Cardiac muscle cell (in vitro differentiated cells and primary cell): ENCODE measurements at regions not wholly inside any gene's neighbourhood (a gene's known extent, or its start where the extent isn't known, plus 50 kb on each side); places are given as distances from the start of the nearest gene placed in this dataset.

Experiments used
- DNase-seq, 2 donors: peaks; one replicate each; pipeline versions ENCODE4 v3.0.0 to v3.0.0-alpha.2; 2010 to 2017; ENCODE audit warnings: low read depth in 1 of 2, low spot score in 1 of 2
- H3K27ac ChIP-seq: fragments of 200-600 bp; sonication (generic); 2 replicates; pipeline ENCODE4 v1.5.1; 2016
- H3K27me3 ChIP-seq: fragments of 200-600 bp; sonication (generic); 2 replicates; pipeline ENCODE4 v1.6.0; 2016; ENCODE audit warnings: control low read depth
- H3K36me3 ChIP-seq: fragments of 200-600 bp; sonication (generic); 2 replicates; pipeline ENCODE4 v1.5.1; 2016; ENCODE audit warnings: control low read depth
- H3K4me1 ChIP-seq: fragments of 200-600 bp; sonication (generic); 2 replicates; pipeline ENCODE4 v1.8.1; 2017; ENCODE audit warnings: low read depth, mild to moderate bottlenecking, mixed run types
- H3K4me3 ChIP-seq: fragments of 200-600 bp; sonication (generic); 2 replicates; pipeline ENCODE4 v1.5.1; 2016; ENCODE audit warnings: mild to moderate bottlenecking
- H3K9me3 ChIP-seq: fragments of 200-600 bp; sonication (generic); 2 replicates; pipeline ENCODE4 v1.5.1; 2017; ENCODE audit warnings: low read depth, mild to moderate bottlenecking, control low read depth
- CTCF ChIP-seq: IDR thresholded peaks from 2 replicates; pipeline ENCODE4 v1.5.1; 2012; ENCODE audit warnings: low read depth, mild to moderate bottlenecking, low read length

GRCh38 chr17:12553625-12554024 lies 112.1 kb upstream of the MYOCD start:
- Histone ChIP-seq H3K9me3 (no peaks in the 10 kb centered on the region), H3K27me3 (no peaks in the 10 kb centered on the region), H3K4me3 (no peak overlapping the region), H3K27ac (no peak overlapping the region), H3K4me1 (peaks cover 10% of the 10 kb centered on the region), H3K36me3 (no peaks in the 10 kb centered on the region)
- no peak for TF ChIP-seq CTCF
- no peak for DNase-seq

DNA sequence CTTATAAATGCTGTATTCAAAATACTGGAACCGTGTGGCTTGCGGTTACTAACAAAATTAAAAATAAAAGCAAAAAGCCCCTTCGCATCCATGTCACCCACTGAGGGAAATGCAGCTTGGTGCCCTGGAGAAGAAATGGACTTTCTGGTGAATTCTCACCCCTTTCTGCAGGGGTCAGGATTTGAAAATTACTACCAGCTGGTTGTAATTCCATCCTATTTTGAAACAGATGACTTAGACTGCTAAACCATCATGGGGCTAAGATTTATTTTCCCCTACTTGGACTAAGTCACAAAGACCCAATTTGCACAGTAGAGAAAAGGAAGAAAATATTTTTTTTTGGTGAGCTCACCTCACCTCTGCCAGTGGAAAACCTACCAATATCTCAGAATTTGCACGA lies 111.4 kb upstream of the MYOCD start:
- no peak for DNase-seq
- no peaks in the 10 kb centered on the region for H3K36me3 ChIP-seq
- no peak overlapping the region for H3K4me3 ChIP-seq
- H3K4me1 ChIP-seq: peaks cover 5% of the 10 kb centered on the region
- H3K27ac ChIP-seq: no peak overlapping the region
- no peaks in the 10 kb centered on the region for H3K9me3 ChIP-seq
- no peak for TF ChIP-seq CTCF
- H3K27me3 ChIP-seq: no peaks in the 10 kb centered on the region

- peak in 1 of 2 donors; percentile 50 for DNase-seq
- Histone ChIP-seq H3K27ac (no peak overlapping the region), H3K27me3 (no peaks in the 10 kb centered on the region), H3K4me3 (no peak overlapping the region), H3K9me3 (no peaks in the 10 kb centered on the region), H3K36me3 (no peaks in the 10 kb centered on the region), H3K4me1 (peaks cover 23% of the 10 kb centered on the region)
- no peak for TF ChIP-seq CTCF
Measured at GRCh38 chr17:12566291-12566690, 99.4 kb upstream of the MYOCD start.

DNA sequence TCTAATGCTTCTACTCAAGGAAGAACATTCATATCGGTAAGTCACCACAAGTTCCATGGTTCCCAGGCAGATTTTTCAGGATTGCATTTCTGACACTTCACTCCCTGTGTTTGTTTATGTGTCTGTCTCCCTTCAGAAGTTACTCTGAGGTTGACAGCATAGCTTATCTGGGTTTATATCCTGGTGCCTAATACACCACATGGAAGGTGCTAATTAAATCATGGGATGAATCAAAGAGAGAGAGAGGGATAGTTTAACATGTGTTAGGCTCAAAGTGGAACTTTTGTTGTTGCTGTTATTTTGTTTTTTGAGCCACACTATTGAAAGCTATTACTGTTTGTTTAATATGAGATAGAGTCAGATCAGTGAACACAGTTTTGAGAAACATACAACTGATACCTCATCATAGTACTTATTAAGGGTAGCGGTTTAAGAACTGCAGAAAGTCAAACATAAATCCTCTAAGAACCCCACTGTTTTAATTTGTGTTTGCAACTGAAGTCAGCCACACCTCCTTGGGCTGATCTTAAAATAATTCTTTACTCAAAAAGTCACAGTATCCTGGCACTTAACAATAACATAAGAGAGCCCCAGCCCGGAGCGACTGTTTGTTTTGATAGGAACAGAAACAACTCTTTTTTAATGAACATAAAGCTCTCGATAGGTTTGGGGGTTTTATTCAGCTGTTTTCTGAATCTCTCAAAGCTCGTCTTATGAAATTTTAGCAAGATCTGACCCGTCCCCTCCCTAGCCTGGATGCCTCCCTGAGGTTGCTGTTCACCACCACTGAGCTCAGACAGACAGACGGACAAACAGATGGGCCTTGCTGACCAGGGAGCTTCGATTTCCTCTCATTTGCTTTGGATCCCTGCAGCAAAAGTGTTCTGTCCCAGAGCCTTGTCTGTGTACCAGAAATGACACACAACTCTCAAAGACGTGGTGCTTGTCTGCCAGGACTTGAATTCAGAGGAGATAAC lies 98.3 kb upstream of the MYOCD start:
- Histone ChIP-seq H3K27me3 (no peaks in the 10 kb centered on the region), H3K27ac (peak overlapping the region; percentile 41), H3K4me3 (no peak overlapping the region), H3K4me1 (peaks cover 23% of the 10 kb centered on the region), H3K9me3 (no peaks in the 10 kb centered on the region), H3K36me3 (no peaks in the 10 kb centered on the region)
- DNase-seq: no peak
- no peak for TF ChIP-seq CTCF

GRCh38 chr17:12568358-12569251 lies 97.1 kb upstream of the MYOCD start:
- H3K4me1 ChIP-seq: peaks cover 23% of the 10 kb centered on the region
- H3K36me3 ChIP-seq: no peaks in the 10 kb centered on the region
- H3K4me3 ChIP-seq: no peak overlapping the region
- no peaks in the 10 kb centered on the region for H3K27me3 ChIP-seq
- no peaks in the 10 kb centered on the region for H3K9me3 ChIP-seq
- no peak for TF ChIP-seq CTCF
- DNase-seq: no peak
- H3K27ac ChIP-seq: peak overlapping the region; percentile 41
